ENCODE measurements at regions not wholly inside any gene's neighbourhood (a gene's known extent, or its start where the extent isn't known, plus 50 kb on each side); places are given as distances from the start of the nearest gene placed in this dataset.

- TF ChIP-seq CTCF (conservative IDR thresholded peaks at IDR 0.05) (no peak), ZFX (IDR thresholded peaks at IDR 0.05) (no peak)
These were observed 653.3 kb upstream of the PKDCC start for GRCh38 chr2:41394541-41394940.
